ENCODE measurements at regions not wholly inside any gene's neighbourhood (a gene's known extent, or its start where the extent isn't known, plus 50 kb on each side); places are given as distances from the start of the nearest gene placed in this dataset.

DNA sequence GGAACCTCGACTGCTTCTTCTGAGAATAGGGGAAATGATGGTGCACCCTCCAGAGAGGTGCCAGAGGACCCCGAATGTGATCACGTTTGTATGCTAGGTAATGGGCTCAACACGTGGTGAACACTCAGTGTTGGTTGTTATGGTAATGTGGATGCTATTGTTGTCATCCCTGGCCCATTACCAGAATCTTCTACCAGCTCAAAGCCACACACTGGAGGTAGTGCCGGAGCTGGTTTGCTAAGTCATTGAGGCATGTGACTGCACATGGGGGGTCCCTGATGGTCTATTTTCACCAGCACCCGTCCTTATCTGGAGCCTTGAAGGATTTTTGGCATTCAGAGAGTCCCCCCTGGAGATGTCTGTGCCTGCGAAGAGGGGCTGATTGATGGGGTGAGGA is 119.1 kb upstream of the CD82 start:
- no peaks in the 10 kb centered on the region for H3K9me3 ChIP-seq
- intact Hi-C loops (cut with DNase I), result no loop called here

DNA sequence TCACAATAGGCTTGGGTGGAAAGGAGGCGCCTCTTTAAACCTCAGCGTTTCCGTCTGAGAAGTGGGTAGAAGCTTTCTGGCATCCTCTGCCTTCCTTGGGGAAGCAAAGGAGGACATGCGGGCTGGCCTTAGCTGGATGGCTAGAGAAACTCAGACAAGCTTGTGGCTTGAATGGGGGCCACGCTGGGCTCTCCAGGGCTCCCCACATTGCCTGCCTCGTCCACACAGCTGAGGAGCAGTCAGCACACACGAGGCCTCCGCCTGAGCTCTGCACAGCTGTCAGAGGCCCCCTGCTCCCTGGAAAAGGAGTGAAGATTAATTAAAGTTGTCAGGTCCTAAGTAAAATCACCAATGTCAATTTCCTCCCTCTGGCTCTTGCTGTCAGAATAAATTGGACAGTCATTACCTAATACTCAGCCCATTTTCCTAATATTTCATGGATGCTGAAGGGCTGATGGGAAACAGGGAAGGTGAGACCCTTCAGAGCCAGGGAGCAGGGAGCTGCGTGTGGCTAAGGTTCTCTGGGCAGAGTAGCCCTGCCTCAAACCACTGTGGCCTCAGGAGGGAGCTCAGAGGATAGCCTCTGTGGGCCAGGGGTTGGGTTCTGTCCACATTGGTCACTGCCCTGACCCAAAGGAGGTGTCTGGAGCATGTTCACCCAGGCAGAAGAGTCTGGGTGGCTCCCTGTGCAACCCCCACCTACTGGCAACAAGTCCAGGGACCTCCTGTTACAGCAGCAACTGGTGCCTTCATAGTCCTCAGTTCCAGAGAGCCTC is 118.3 kb upstream of the CD82 start:
- Histone ChIP-seq H3K4me1 (peaks cover 0 to 10% of the 10 kb centered on the region in 2 donors), H3K4me3 (replicated peaks in 1 of 3) (no peak overlapping the region), H3K36me3 (no peaks in the 10 kb centered on the region), H3K27me3 (no peaks in the 10 kb centered on the region), H3K9me3 (no peaks in the 10 kb centered on the region), H3K27ac (no peak overlapping the region)
- TF ChIP-seq, protein P1, sequence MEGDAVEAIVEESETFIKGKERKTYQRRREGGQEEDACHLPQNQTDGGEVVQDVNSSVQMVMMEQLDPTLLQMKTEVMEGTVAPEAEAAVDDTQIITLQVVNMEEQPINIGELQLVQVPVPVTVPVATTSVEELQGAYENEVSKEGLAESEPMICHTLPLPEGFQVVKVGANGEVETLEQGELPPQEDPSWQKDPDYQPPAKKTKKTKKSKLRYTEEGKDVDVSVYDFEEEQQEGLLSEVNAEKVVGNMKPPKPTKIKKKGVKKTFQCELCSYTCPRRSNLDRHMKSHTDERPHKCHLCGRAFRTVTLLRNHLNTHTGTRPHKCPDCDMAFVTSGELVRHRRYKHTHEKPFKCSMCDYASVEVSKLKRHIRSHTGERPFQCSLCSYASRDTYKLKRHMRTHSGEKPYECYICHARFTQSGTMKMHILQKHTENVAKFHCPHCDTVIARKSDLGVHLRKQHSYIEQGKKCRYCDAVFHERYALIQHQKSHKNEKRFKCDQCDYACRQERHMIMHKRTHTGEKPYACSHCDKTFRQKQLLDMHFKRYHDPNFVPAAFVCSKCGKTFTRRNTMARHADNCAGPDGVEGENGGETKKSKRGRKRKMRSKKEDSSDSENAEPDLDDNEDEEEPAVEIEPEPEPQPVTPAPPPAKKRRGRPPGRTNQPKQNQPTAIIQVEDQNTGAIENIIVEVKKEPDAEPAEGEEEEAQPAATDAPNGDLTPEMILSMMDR (IDR thresholded peaks at IDR 0.05), result no peak
- no peak for TF ChIP-seq POLR2A (IDR thresholded peaks at IDR 0.05)
- intact Hi-C loops (cut with DNase I), result no loop called here
- no peak for DNase-seq
- WGBS, 2 donors, result 83 to 92% methylated on average over 7 to 8 of the region's 9 CpGs

More for the DNA sequence above, 119.1 kb upstream of the CD82 start:
- peak overlapping the region in 1 of 3 donors; percentile 25 for H3K27ac ChIP-seq
- no peaks in the 10 kb centered on the region for H3K36me3 ChIP-seq
- 74% methylated on average over 7 of the region's 7 CpGs for WGBS, 2 donors
- H3K4me3 ChIP-seq (replicated peaks in 1 of 3), result no peak overlapping the region
- peaks cover 0 to 10% of the 10 kb centered on the region in 2 donors for H3K4me1 ChIP-seq
- DNase-seq, result no peak
- TF ChIP-seq, protein P1 (IDR thresholded peaks at IDR 0.05), result no peak
- TF ChIP-seq POLR2A (IDR thresholded peaks at IDR 0.05), result no peak
- H3K27me3 ChIP-seq, result no peaks in the 10 kb centered on the region

DNA sequence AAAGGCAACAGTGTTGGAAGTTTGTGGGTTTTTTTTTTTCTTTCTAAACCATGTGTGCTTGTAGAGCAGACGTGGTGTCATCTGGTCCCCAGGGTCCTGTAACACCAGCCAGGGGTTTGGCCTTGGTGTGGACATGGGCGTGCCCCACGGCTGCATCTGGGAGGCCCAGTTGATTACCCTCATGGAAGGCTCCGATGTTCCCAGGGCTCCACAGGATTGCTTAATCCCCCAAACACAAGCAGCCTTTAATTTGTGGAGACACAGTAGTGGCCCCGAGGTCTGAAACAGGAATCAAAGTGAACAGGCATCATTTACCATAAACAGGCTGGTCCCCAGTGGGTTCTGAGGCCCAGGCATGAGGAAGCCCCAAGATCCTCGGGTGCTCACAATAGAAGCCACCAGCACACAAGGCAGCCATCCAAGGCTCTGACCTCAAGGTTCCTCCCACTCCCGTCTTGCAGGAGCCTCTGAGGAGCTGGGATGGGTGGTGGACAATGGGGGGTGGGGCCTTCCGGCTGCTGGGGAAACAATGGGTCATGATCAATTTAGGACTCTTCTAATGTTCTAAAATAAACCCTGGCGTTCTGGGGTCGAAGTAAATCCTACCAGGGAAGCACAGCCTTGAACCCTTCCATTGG is 115.0 kb upstream of the CD82 start:
- no peak overlapping the region for H3K4me3 ChIP-seq (replicated peaks in 1 of 3)
- TF ChIP-seq, protein P1 (IDR thresholded peaks at IDR 0.05), result no peak
- TF ChIP-seq POLR2A (IDR thresholded peaks at IDR 0.05), result no peak
- no peak for DNase-seq
- intact Hi-C loops (cut with DNase I), result no loop called here
- H3K27ac ChIP-seq, result no peak overlapping the region
- no peaks in the 10 kb centered on the region for H3K36me3 ChIP-seq
- 83 to 90% methylated on average over 9 to 10 of the region's 10 CpGs for WGBS, 2 donors
- no peaks in the 10 kb centered on the region for H3K9me3 ChIP-seq
- peaks cover 0 to 10% of the 10 kb centered on the region in 2 donors for H3K4me1 ChIP-seq
- no peaks in the 10 kb centered on the region for H3K27me3 ChIP-seq

DNA sequence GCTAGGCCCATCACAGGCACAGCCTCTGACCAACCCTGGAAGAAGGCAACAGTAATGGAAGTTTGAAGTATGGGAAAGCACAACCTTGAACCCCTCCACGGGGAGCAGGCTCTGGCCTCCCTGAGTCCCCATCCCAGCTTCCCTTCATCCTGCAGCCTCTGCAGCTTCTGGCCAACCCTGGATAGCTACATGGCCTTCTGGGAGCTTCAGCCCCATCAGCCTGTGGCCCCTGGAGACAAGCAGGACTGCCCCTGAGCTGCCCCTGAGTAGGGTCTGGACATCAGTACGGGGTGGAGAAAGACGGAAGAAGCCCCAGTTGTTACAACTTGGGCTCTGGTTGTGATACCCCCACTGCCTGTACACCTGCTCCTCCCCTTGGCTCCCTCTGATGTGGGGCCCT is 113.8 kb upstream of the CD82 start:
- WGBS, 2 donors, result 97 to 100% methylated on average over 1 to 3 of the region's 3 CpGs
- intact Hi-C loops (cut with DNase I), result no loop called here
- TF ChIP-seq, protein P1 (IDR thresholded peaks at IDR 0.05), result no peak
- TF ChIP-seq POLR2A (IDR thresholded peaks at IDR 0.05), result no peak

More for the DNA sequence above, 113.8 kb upstream of the CD82 start:
- DNase-seq, result no peak
- Histone ChIP-seq H3K27me3 (no peaks in the 10 kb centered on the region), H3K4me1 (no peaks in the 10 kb centered on the region), H3K4me3 (replicated peaks in 1 of 3) (no peak overlapping the region), H3K9me3 (no peaks in the 10 kb centered on the region), H3K36me3 (no peaks in the 10 kb centered on the region), H3K27ac (no peak overlapping the region)

Data from thyroid gland (tissue), 4 donors.